GM19099 (cell line): ENCODE measurements at regions not wholly inside any gene's neighbourhood (a gene's known extent, or its start where the extent isn't known, plus 50 kb on each side); places are given as distances from the start of the nearest gene placed in this dataset.

Experiments
- POLR2A ChIP-seq: IDR thresholded peaks from 3 replicates; pipeline ENCODE4 v1.6.1; 2011; ENCODE audit warnings: low read depth; ENCODE audit not compliant: insufficient read length; ENCODE audit errors: extremely low read depth

GRCh38 chr14:66420251-66421006 lies 65.7 kb upstream of the CCDC196 start:
- TF ChIP-seq POLR2A: no peak

GRCh38 chr14:66421990-66422946 lies 63.9 kb upstream of the CCDC196 start:
- no peak for TF ChIP-seq POLR2A

GRCh38 chr14:66425402-66425801 lies 60.8 kb upstream of the CCDC196 start:
- TF ChIP-seq POLR2A: no peak

GRCh38 chr14:66426451-66426850 lies 59.7 kb upstream of the CCDC196 start:
- TF ChIP-seq POLR2A: no peak

GRCh38 chr14:66432334-66432733 lies 53.8 kb upstream of the CCDC196 start:
- no peak for TF ChIP-seq POLR2A

GRCh38 chr14:66434464-66434863 lies 51.7 kb upstream of the CCDC196 start:
- TF ChIP-seq POLR2A: no peak

GRCh38 chr14:66435683-66436082 lies 50.5 kb upstream of the CCDC196 start:
- TF ChIP-seq POLR2A: no peak
